ENCODE measurements at regions not wholly inside any gene's neighbourhood (a gene's known extent, or its start where the extent isn't known, plus 50 kb on each side); places are given as distances from the start of the nearest gene placed in this dataset.
"Not testable (repeated sequence)": the region's sequence is repeated elsewhere in the genome, so short reads cannot be mapped to it uniquely, and the experiment has no call there.

DNA sequence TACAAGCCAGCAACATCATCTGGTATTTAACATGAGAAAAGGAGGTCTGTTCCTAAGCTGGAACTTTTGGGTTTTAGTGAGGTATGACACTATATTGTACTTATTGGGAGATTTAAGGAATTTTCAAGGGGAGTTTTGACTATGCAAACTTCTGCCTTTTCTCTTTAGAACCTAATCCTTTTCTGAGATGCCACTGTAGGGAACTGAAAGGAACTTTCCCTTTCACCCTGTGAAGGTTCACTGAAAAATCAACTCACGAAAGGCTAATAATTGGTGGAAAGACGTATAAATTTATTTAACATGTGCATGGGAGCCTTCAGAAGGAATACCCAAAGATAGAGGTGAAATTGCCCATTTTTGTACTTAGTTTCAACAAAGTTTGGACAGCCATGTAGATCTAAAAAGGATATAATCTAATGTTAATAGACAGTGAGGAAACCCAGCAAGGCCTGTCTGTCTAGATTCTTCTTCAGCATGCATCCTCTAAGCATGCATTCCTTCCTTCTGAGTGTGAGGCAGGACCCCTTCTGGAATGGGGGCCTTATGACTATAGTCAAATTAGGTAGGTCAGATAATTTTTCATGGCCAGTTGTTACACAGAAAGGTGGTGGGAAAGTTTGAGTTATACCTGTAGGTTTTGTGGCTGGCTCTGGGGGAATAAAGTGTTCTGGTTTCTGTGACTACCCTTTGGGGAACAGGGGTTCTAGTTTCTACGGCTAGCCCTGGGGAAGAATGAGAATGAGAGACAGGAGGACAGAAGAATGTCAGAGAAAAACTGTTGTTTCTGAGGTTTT is 200.3 kb downstream of the C9orf152 start:
- ChIA-PET CTCF (no interaction called here), POLR2A (no interaction called here)

DNA sequence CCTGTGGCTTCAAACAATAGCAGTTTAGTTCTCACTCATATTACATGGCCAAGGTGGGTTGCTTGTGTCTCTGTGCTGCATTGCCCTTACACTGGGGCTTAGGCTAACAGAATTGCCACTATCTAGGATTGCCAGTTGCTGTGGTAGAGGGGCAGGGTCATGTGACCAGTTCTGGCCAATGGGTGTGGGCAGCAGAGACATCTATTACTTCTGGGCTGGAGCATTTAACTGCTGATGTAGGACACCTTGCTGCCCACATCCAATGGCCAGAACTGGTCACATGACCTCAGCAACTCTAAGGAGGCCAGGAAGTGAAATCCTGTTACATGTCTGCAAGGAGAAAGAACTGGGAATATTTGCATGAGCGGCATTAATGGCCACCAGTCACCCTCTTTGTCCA is 199.3 kb downstream of the C9orf152 start:
- POLR2A ChIA-PET: no interaction called here
- CTCF ChIA-PET: no interaction called here

DNA sequence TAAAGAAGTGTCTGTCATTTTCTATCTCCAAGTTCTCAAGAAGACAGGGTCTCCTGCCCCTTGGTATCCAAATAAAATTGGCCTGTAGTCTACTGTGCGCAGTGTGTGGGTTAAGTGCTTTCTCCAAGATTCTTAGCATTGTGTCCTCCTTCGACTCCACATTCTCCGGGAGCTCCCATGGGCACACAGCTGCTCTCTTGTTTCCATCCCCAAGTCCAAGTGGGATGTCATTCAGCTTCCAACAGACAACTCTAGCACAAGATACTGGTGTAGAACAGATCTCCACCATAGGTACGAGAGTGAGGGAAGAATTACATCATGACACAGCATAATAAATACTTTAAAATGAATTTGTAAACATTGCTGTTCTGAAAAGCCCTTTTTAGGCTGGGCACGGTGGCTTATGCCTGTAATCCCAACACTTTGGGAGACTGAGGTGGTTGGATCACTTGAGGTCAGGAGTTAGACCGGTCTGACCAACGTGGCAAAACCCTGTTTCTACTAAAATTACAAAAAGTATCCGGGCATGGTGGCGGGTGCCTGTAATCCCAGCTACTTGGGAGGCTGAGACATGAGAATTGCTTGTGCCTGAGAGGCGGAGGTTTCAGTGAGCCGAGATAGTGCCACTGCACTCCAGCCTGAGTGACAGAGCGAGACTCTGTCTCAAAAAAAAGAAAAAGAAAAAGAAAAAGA is 196.2 kb downstream of the C9orf152 start:
- ChIA-PET CTCF (no interaction called here), POLR2A (no interaction called here)

DNA sequence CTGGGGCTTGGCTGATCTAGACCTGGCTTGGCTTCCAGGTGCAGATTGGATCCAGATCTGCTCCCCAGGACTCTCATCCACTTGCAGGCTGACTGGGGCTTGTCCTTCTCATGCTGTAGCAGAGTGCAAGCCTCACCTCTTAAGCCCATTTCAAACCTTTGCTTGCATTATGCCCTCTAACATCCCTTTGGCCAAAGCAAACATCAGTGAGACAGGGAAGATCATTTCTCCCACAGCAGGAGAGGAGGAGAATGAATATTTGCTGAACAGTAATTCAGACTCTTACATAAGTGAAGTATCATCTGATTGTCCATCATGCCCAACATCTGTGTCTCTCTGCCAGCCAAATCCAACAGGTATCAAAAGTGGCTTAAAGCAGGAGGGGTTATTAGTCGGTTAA is 194.9 kb downstream of the C9orf152 start:
- ChIA-PET POLR2A (no interaction called here), CTCF (no interaction called here)

DNA sequence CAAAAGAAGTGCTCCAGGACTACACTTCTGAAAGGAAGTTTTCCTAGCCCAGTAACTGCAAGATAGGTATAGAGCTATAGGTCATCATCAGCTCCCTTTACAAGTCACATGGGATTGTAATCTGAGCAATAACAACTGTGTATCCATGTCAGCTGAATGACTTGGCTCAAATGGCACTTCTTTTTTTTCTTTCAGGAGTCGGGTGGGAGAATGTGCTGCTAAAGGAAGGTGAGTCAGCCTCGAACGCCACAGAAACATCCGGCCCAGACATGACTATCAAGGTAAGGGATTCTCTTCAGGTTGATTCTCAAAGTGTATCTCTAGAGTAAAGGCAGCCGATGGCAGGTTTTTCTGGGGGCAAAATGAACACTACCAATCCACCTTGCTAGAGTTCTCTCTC is 192.2 kb downstream of the C9orf152 start:
- ChIA-PET POLR2A (no interaction called here), CTCF (no interaction called here)

DNA sequence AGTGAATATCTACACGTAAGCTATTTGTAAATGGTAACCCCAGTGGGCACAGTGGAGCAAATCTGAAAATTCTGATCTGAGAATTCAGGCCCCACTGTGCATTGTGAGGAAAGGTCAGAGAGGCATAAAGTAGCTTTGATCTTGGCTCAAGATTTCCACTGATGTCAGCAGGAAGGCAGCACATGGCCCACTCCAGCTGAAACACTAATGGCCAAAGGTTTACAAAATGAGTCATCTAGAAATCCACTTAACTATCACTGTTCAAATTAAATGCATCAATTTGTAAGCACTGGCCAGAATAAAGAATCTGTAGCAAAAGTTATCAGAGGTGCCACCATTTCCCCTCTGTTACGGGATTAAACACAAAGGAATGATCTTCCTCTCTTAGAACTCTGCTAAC is 191.6 kb downstream of the C9orf152 start:
- POLR2A ChIA-PET: no interaction called here
- CTCF ChIA-PET: no interaction called here

DNA sequence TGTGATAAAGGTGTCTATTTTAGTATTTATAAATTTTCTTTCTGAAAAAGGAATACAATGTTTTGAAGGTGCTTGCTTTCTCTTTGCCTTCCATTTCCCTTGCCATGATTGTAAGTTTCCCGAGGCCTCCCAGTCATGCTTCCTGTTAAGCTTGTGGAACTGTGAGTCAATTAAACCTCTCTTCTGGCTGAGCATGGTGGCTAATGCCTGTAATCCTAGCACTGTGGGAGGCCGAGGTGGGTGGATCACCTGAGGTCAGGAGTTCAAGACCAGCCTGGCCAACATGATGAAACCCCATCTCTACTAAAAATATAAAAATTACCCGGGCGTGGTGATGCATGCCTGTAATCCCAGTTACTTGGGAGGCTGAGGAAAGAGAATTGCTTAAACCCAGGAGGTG is 187.7 kb downstream of the C9orf152 start:
- CTCF ChIA-PET, POLR2A ChIA-PET: not testable (repeated sequence)

DNA sequence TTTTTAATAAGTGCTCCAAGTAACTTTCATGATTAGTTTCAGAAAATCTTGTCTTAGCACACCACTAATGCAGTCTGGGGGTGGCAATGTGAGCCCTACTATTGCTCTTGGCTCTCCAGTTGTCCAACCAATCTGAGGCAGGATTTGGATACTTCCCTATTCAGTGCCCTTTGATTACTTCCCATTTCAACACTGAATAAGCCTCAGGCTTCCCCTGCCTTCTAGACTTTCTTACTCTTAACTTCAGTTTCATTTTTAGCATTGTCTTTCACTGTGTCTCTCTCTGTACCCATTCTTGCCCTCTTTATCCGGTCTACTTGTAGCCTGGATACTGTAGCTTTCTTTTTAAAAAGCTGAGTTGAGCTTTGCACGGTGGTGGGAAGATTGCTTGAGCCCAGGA is 186.1 kb downstream of the C9orf152 start:
- ChIA-PET CTCF (no interaction called here), POLR2A (no interaction called here)

DNA sequence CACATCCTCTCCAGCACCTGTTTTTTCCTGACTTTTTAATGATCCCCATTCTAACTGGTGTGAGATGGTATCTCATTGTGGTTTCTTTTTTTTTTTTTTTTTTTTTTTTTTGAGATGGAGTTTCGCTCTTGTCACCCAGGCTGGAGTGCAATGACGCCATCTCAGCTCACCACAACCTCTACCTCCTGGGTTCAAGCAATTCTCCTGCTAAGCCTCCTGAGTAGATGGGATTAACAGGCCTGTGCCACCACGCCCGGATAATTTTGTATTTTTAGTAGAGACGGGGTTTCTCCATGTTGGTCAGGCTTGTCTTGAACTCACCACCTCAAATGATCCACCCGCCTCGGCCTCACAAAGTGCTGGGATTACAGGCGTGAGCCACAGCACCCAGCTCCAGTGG is 184.7 kb downstream of the C9orf152 start:
- POLR2A ChIA-PET, CTCF ChIA-PET: not testable (repeated sequence)

DNA sequence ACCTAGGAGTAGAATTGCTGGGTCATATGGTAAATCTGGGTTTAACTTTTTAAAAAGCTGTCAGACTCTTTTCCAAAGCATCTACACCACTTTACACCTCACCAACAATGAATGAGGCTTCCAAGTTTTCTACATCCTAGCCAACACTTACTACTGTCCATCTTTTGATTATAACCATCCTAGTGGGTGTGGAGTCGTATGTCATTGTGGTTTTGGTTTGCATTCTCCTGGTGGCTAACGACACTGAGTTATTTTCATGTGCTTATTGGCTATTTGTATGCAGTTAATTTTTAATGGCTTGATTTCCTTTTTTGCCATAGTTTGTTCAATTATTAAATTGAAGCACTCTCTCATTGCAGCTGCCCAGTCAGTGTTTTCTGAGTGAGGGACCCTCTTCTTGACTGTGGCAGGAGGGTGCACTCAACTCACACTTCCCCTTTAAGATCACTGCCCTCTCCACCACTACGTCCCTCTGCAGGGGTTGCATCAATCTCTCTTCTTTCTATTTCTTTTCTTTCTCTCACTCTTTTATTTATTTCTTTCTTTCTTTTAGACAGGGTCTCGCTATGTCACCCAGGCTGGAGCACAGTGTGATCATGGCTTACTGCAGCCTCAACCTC is 182.3 kb downstream of the C9orf152 start:
- ChIA-PET CTCF (no interaction called here), POLR2A (no interaction called here)

DNA sequence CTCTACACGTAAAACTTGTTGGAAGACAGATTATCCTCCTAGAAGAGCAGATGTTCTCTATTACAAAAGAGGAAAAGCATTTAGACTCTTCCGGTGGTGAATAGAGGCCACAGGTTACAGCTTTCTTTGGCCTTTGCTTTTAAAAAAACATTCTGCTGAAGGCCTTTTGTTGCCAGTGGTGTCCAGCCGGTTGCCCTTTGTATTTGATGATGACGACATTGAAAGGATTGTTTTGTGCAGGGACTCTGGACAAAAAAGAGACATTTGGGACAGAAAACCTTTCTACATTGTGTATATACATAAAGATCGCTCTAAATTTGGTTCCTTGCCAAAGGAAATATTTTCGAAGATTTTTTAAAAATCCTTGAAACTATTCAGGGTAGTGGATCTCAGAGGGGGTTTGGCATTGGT is 180.3 kb downstream of the C9orf152 start:
- CTCF ChIA-PET: no interaction called here
- POLR2A ChIA-PET: no interaction called here

DNA sequence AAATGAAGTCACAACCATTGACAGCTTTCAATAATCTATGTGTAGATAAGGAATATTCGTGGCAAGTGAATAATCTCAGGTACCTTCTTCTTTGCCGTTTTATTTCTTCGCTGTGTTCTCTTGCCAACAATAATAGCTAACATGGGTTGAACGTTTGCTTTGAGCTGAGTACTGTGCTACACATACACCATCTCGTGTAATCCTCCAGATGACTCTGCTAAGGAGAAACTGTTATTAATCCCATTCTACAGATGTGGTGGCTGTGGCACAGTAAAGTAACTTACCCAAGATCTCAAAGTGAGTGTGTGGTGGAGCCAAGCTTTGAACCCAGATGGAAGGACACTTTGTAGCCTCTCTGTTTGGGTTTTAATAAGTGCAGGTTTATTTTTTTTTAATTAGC is 179.7 kb downstream of the C9orf152 start:
- CTCF ChIA-PET: no interaction called here
- POLR2A ChIA-PET: no interaction called here

DNA sequence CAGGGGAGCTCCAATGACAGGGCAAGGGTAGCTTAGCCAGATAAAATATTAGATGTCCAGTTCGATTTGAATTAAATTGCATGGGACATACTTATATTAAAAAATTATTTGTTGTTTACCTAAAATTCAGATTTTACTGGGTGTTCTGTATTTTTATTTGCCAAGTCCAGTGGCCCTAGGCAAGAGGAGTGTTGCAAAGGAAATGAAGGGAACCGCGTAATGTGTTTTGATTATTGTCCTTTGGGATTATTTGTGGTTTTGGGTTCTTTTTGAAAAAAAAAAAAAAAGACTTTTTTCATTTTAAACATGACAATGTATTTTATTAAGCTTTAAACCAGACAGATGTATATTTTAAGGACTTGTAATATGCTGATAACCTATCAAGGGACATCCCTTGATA is 179.3 kb downstream of the C9orf152 start:
- ChIA-PET CTCF (no interaction called here), POLR2A (no interaction called here)

DNA sequence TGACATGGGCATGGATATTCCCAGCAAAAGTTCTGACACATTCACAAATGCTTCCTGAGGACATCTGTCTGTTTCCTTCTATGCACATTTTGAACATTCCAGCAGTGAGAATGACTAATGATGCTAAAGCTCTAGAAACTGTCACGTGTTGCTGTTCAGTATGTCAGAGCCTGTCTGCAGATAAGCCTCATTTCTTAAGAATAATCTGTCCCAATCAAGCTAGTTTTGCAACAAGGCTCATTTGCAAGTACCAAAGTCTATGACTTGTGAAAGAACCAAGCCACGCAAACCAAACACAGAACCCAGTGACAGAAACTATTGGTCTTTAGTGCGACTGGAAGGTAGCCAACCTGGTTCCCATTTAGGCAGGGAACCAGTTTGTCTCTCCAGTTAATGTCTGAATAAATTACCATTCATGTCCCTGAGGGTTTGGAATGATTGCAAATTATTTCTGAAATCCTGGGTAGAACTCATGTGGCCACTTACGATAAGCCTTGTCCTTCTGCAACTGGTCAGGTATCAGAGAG is 178.5 kb downstream of the C9orf152 start:
- ChIA-PET CTCF (no interaction called here), POLR2A (no interaction called here)

DNA sequence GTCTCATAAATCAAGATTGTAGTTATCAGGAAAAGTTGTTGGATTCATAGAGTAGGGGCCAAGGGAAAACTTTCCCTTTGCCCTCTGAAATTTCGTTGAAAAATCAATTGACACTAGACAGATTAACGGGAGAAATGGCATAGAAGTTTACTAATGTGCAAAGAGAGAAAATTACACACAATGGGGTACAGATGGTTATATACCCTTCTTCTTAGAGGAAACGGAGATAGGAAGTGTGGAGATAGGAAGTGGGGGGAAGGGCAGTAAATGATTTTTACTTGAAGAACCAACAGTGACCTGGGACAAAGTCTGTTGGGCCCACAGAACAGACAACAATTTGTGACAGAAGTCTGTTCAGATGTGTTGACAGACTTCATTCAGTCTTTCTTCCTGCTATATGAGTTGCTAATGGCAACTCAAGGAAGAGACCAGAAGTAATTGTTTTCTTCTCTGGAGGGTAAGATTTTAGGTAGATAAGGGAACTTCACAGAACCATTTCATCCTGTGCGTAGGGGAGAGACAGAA is 177.9 kb downstream of the C9orf152 start:
- ChIA-PET CTCF (no interaction called here), POLR2A (no interaction called here)

DNA sequence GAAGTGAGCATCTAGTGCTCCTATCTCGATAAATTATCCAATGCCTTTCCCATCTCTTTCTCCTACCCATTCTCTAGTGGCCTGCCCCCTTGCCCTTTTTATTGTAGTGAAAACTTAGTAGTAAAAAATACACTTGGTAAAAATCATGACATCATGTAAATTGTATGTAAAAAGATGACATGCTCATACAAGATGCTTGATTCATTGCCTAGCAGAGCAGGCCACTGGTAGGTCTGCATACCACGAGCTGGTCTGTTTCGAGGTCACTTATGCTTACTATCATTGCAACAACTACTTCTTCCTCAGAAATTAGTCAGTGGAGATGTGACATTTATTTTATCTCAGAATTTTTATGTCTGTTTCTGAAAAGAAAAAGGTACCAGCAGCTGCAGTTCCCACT is 177.3 kb downstream of the C9orf152 start:
- POLR2A ChIA-PET: no interaction called here
- CTCF ChIA-PET: no interaction called here

DNA sequence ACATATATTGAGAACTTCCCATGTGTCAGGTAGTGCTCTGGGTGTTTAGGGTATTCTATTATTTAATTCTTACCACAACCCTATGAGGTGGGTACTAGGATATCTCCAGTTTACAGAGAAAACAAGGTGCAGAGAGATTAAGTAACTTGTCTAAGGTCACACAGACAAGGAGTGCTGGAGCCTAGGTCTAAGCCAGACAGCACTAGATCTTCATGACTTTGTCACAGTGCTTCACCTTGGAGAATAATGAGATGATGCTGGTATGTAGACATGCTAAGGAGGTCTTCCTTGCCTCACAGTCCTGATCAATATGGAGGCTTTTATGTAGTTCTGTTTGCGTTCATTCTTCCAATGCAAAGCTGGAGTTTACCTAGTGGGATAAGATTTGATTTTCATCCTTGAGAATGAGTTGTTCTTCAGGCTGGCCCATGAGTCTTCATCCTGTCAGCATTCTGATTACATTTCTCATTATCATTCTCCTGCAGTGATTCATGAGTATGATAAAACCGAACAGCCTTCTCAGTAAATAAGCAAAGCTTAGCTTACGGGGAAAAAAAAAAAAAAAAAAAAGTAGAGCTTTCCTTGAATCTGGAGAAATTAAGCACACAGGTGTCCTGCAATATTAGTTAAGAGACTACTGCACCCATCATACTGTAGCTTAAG is 176.3 kb downstream of the C9orf152 start:
- POLR2A ChIA-PET: no interaction called here
- CTCF ChIA-PET: no interaction called here

DNA sequence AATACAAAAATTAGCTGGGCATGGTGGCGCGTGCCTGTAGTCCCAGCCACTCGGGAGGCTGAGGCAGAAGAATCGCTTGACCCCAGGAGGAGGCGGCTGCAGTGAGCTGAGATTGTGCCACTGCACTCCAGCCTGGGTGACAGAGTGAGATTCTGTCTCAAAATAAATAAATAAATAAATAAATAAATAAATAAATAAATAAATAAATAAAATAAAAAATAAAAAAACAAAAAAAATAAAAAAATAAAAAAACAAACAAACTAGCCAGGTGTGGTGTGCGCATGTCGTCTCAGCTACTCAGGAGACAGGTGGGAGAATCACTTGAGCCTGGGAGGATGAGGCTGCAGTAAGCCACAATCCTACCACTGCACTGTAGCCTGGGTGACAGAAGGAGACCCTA is 175.4 kb downstream of the C9orf152 start:
- CTCF ChIA-PET, POLR2A ChIA-PET: not testable (repeated sequence)

DNA sequence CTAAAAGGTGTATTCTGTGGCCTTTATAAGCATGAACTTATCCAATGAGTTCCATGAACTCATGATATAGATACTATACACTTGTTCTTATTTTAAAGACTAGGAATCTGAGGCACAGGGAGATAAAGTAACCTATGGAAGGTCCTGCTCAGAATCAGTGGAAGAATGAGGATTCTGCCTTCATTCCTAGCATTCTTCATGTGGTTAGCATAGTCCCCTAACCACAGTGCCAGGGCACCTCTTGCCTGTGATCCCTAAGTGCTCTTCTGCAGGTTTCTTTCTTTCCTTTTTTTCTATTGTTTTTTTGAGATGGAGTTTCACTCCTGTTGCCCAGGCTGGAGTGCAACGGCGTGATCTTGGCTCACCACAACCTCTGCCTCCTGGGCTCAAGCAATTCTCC is 174.1 kb downstream of the C9orf152 start:
- CTCF ChIA-PET: no interaction called here
- POLR2A ChIA-PET: no interaction called here

DNA sequence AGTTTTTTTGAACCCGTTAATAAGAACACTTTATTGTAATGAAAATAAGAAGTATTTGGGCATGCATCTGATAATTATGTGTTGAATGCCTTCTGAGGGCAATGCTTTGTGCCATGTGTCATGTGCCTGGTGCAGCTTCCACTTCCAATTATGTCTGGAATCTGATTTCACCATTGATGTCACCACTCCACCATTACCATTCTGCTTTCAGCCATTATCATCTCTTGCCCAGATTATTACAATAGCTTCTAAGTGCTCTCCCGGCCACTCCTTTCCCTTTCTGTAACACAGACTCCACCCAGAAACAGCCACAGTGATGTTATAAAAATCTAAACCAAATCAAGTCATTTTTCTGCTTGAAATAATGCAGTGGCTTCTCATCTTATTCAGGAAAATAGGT is 171.7 kb downstream of the C9orf152 start:
- POLR2A ChIA-PET: no interaction called here
- CTCF ChIA-PET: no interaction called here

DNA sequence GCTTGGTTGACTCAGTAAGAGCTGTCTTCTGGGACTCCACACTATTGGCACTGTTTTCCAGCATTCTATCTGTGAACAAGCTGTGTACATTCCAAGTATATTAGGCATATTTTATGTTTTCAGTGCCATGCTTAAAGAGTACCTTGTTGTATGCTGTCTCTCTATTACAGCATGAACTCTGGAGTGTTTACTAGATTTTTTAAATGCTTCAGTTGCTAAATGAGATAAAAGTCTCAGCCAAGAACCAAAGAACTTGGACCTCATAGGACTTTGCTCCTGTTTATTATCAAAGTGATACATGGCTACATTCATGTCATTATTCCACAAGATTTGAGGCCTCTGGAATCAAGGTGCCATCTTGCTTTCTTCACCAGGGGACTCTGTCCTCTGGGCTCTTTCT is 167.2 kb downstream of the C9orf152 start:
- CTCF ChIA-PET: no interaction called here
- POLR2A ChIA-PET: no interaction called here
